ENCODE measurements at regions not wholly inside any gene's neighbourhood (a gene's known extent, or its start where the extent isn't known, plus 50 kb on each side); places are given as distances from the start of the nearest gene placed in this dataset.

DNA sequence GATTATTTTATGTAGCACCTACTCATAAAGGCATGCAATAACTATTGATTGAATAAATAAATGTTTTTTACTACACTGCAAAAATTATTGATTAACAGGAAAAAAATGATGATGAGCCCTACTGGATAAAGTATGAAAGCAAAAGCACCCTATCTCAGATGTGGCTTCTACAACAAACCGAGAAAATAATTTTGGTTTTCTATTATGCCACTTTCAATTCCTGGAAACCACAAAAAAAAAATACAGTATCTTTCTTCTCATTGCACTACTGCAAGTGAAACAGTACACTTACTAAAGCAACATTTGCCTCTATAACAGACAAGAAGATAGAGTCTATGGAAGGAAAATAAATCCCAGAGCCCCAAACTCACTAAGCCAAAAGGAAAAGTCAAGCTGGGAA, 1882.4 kb downstream of the NCAM2 start:
- TF ChIP-seq CTCF (IDR thresholded peaks at IDR 0.05; ENCODE audit: insufficient read depth, low read length): no peak
- no peak for DNase-seq (ENCODE audit: low read depth)
- no peak overlapping the region for H3K4me3 ChIP-seq (ENCODE audit: low read depth, low read length)

DNA sequence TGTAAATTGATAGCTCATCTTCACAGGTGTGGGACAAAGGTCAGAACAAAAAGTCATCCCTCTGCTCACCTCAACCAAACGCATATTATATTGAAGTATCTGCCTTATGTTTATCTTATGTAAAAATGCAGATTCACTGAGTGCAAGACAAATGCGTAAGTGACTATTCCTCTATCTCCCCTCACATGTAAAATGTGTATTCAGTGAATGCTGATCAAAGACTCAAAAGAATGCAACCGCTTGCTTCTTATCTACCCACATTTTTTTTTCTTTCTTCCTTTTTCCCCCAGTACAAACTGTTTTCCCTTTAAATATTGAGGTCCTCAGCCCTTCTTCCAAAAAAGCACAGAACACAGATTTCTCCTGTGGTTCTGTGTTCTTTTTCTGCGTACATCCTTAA, 1882.9 kb downstream of the NCAM2 start:
- DNase-seq (ENCODE audit: low read depth): no peak
- TF ChIP-seq CTCF (IDR thresholded peaks at IDR 0.05; ENCODE audit: insufficient read depth, low read length): no peak
- H3K4me3 ChIP-seq (ENCODE audit: low read depth, low read length): no peak overlapping the region

DNA sequence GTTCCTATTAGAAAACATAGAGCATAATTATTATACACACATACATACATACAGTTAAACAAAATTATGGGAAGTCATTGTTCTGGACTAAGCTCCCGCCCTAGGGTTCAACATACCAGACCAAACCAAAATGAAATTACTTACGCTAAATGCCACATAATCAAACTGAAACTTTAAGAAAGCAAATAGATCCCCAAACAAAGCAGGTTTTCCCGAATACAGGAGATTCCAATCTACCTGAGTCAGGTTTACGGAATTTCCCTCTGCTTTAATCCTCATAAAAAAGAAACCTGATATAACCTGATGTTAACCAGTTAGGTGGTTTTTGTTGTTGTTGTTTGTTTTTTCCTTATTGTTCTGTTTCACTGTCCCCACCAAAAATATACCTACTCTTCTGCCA, 1886.9 kb downstream of the NCAM2 start:
- H3K4me3 ChIP-seq (ENCODE audit: low read depth, low read length): no peak overlapping the region
- no peak for TF ChIP-seq CTCF (IDR thresholded peaks at IDR 0.05; ENCODE audit: insufficient read depth, low read length)
- no peak for DNase-seq (ENCODE audit: low read depth)

DNA sequence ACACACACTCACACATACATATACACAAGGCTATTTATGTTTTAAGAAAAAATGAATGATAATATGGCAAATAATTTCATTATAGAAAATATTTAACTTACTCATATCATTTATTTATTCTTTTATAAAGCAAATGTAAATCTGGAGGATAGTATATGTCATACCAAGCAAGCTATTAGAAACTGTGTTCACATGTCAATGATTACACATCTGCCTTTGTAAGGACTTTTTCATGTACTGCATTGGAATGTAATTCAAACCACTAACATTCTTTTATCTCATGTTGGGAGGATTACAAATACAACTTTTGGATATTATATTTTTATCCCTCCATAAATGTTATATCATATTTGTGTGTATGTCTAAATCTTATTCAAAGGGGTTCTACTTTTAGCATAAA, 1887.4 kb downstream of the NCAM2 start:
- no peak overlapping the region for H3K4me3 ChIP-seq (ENCODE audit: low read depth, low read length)
- no peak for TF ChIP-seq CTCF (IDR thresholded peaks at IDR 0.05; ENCODE audit: insufficient read depth, low read length)
- DNase-seq (ENCODE audit: low read depth): no peak

GRCh38 chr21:22889445-22889844, 1891.2 kb downstream of the NCAM2 start:
- no peak overlapping the region for H3K4me3 ChIP-seq (ENCODE audit: low read depth, low read length)
- no peak for DNase-seq (ENCODE audit: low read depth)
- TF ChIP-seq CTCF (IDR thresholded peaks at IDR 0.05; ENCODE audit: insufficient read depth, low read length): no peak

DNA sequence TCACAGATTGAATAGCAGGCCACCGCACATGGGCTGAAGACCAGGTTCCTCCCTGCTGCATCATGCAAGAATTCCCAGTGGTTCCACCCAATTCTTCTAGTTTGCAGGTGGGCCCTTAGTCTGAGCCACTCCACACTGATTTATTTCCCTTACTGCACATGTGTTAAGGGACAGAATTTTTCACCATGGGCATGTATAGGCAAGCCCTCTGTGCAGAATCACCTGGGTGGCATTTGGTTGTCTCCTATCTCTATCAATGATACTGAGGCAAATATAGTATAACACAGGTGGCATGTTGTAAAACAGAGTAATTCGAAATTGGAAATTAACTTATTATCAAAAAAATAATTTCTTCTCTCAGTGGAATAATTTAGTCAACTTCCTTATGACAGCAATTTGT, 1892.4 kb downstream of the NCAM2 start:
- no peak for TF ChIP-seq CTCF (IDR thresholded peaks at IDR 0.05; ENCODE audit: insufficient read depth, low read length)
- H3K4me3 ChIP-seq (ENCODE audit: low read depth, low read length): no peak overlapping the region
- DNase-seq (ENCODE audit: low read depth): no peak

GRCh38 chr21:22892028-22892427, 1893.8 kb downstream of the NCAM2 start:
- no peak overlapping the region for H3K4me3 ChIP-seq (ENCODE audit: low read depth, low read length)
- DNase-seq (ENCODE audit: low read depth): no peak
- no peak for TF ChIP-seq CTCF (IDR thresholded peaks at IDR 0.05; ENCODE audit: insufficient read depth, low read length)

Data from fibroblast of the aortic adventitia (primary cell).